Esophagus muscularis mucosa (tissue), 4 donors: ENCODE measurements at regions not wholly inside any gene's neighbourhood (a gene's known extent, or its start where the extent isn't known, plus 50 kb on each side); places are given as distances from the start of the nearest gene placed in this dataset.

Experiments
- DNase-seq: peaks from one replicate; pipeline ENCODE4 v3.0.0-alpha.2; 2017; ENCODE audit errors: extremely low spot score
- H3K27ac ChIP-seq, 4 donors: fragments of 200-600 bp; sonication (generic); replicated peaks in 1 of 4; 1 replicate in 3 of 4; 2 replicates in 1 of 4; pipeline ENCODE4 v1.5.1; 2016 to 2019; ENCODE audit warnings: mild to moderate bottlenecking in 1 of 4
- H3K27me3 ChIP-seq, 4 donors: fragments of 200-600 bp; sonication (generic); one replicate each; pipeline versions ENCODE4 v1.5.1 to v1.6.0; 2016 to 2019
- H3K36me3 ChIP-seq, 4 donors: fragments of 200-600 bp; sonication (generic); one replicate each; pipeline ENCODE4 v1.5.1; 2016 to 2019
- H3K4me1 ChIP-seq, 4 donors: fragments of 200-600 bp; sonication (generic); one replicate each; pipeline ENCODE4 v1.5.1; 2016 to 2019
- H3K4me3 ChIP-seq, 4 donors: fragments of 200-600 bp; sonication (generic); 1 replicate in 2 of 4; 2 replicates in 2 of 4; pipeline ENCODE4 v1.5.1; 2016 to 2019; ENCODE audit warnings: mild to moderate bottlenecking in 4 of 4, moderate library complexity in 1 of 4
- H3K9me3 ChIP-seq, 4 donors: fragments of 200-600 bp; sonication (generic); 1 replicate in 3 of 4; 2 replicates in 1 of 4; pipeline ENCODE4 v1.5.1; 2016 to 2019
- CTCF ChIP-seq, 3 experiments: fragments of 200-600 bp in 2 of 3; fragments of 450-650 bp in 1 of 3; sonication (generic) in 2 of 3; IDR thresholded peaks; one replicate each; pipeline ENCODE4 v1.5.1; 2017 to 2019; ENCODE audit warnings: antibody characterized with exemption in 3 of 3, mild to moderate bottlenecking in 2 of 3, moderate library complexity in 1 of 3
- EP300 ChIP-seq: sonication (generic); formaldehyde crosslinking; IDR thresholded peaks from one replicate; pipeline ENCODE4 v1.6.1; 2017; ENCODE audit warnings: antibody characterized with exemption
- POLR2A ChIP-seq: fragments of 450-650 bp; IDR thresholded peaks from one replicate; pipeline ENCODE4 v1.6.1; 2017; ENCODE audit warnings: antibody characterized with exemption, moderate library complexity, mild to moderate bottlenecking, low read depth
- POLR2AphosphoS5 ChIP-seq, 2 donors: sonication (generic); formaldehyde crosslinking; IDR thresholded peaks; one replicate each; pipeline ENCODE4 v1.6.1; 2017; ENCODE audit warnings: antibody characterized with exemption in 2 of 2
- WGBS: methylation state at CpG from one replicate; pipeline ENCODE4 v1.1.5; 2018; 5-methylcytosine and 5-hydroxymethylcytosine counted together
- intact Hi-C: fragments of 100-400 bp; cut with DNase I; formaldehyde crosslinking; loops from one replicate; pipeline ENCODE4 v1.15.1; 2023

GRCh38 chr5:169416583-169417196 is 115.8 kb upstream of the SLIT3 start:
- Histone ChIP-seq H3K36me3 (no peaks in the 10 kb centered on the region), H3K27me3 (no peaks in the 10 kb centered on the region), H3K9me3 (no peaks in the 10 kb centered on the region), H3K27ac (no peak overlapping the region), H3K4me1 (peaks cover 0 to 6% (median 0%) of the 10 kb centered on the region in 4 donors), H3K4me3 (no peak overlapping the region)
- TF ChIP-seq CTCF (IDR thresholded peaks at IDR 0.05) = no peak
- TF ChIP-seq EP300 = no peak
- TF ChIP-seq POLR2AphosphoS5 (IDR thresholded peaks at IDR 0.05) = no peak
- TF ChIP-seq POLR2A = no peak
- WGBS = 70% methylated on average over 15 of the region's 15 CpGs
- intact Hi-C loops = no loop called here
- no peak for DNase-seq

GRCh38 chr5:169415948-169416347 is 115.0 kb upstream of the SLIT3 start:
- no peaks in the 10 kb centered on the region for H3K27me3 ChIP-seq
- no peaks in the 10 kb centered on the region for H3K36me3 ChIP-seq
- H3K4me3 ChIP-seq = no peak overlapping the region
- H3K9me3 ChIP-seq = no peaks in the 10 kb centered on the region
- whole genome bisulfite sequencing = 96% methylated on average over 5 of the region's 5 CpGs
- H3K27ac ChIP-seq = no peak overlapping the region
- DNase-seq = no peak
- peaks cover 0 to 6% (median 0%) of the 10 kb centered on the region in 4 donors for H3K4me1 ChIP-seq
- no peak for TF ChIP-seq EP300
- TF ChIP-seq POLR2AphosphoS5 (IDR thresholded peaks at IDR 0.05) = no peak
- TF ChIP-seq CTCF (IDR thresholded peaks at IDR 0.05) = no peak
- no peak for TF ChIP-seq POLR2A
- intact Hi-C loops = no loop called here

GRCh38 chr5:169415371-169415770 is 114.4 kb upstream of the SLIT3 start:
- H3K36me3 ChIP-seq = no peaks in the 10 kb centered on the region
- DNase-seq = no peak
- H3K27ac ChIP-seq = no peak overlapping the region
- no peak overlapping the region for H3K4me3 ChIP-seq
- WGBS = 71% methylated on average over 4 of the region's 4 CpGs
- no peaks in the 10 kb centered on the region for H3K9me3 ChIP-seq
- no peak for TF ChIP-seq POLR2A
- no peak for TF ChIP-seq CTCF (IDR thresholded peaks at IDR 0.05)
- TF ChIP-seq EP300 = no peak
- no peak for TF ChIP-seq POLR2AphosphoS5 (IDR thresholded peaks at IDR 0.05)
- H3K4me1 ChIP-seq = peaks cover 0 to 6% (median 0%) of the 10 kb centered on the region in 4 donors
- intact Hi-C loops = no loop called here
- H3K27me3 ChIP-seq = no peaks in the 10 kb centered on the region

GRCh38 chr5:169413416-169413815 is 112.5 kb upstream of the SLIT3 start:
- no peak for DNase-seq
- Histone ChIP-seq H3K27ac (no peak overlapping the region), H3K4me3 (no peak overlapping the region), H3K27me3 (no peaks in the 10 kb centered on the region), H3K36me3 (no peaks in the 10 kb centered on the region), H3K4me1 (peaks cover 0 to 6% (median 0%) of the 10 kb centered on the region in 4 donors), H3K9me3 (no peaks in the 10 kb centered on the region)
- intact Hi-C loops = no loop called here
- 70% methylated on average over 2 of the region's 2 CpGs for WGBS
- TF ChIP-seq POLR2AphosphoS5 (IDR thresholded peaks at IDR 0.05) (no peak), POLR2A (no peak), CTCF (IDR thresholded peaks at IDR 0.05) (no peak), EP300 (no peak)

- TF ChIP-seq POLR2AphosphoS5 (IDR thresholded peaks at IDR 0.05) (no peak), POLR2A (no peak), EP300 (no peak), CTCF (IDR thresholded peaks at IDR 0.05) (no peak)
- peaks cover 0 to 6% (median 0%) of the 10 kb centered on the region in 4 donors for H3K4me1 ChIP-seq
- WGBS = 66% methylated on average over 2 of the region's 2 CpGs
- DNase-seq = no peak
- H3K4me3 ChIP-seq = no peak overlapping the region
- no peaks in the 10 kb centered on the region for H3K36me3 ChIP-seq
- H3K9me3 ChIP-seq = no peaks in the 10 kb centered on the region
- no peak overlapping the region for H3K27ac ChIP-seq
- no peaks in the 10 kb centered on the region for H3K27me3 ChIP-seq
- intact Hi-C loops = no loop called here
These were observed 111.9 kb upstream of the SLIT3 start for GRCh38 chr5:169412831-169413230.
